Activated B cell treated with CpG ODN at 0.5 μM for 24 hours (primary cell): ENCODE measurements at regions not wholly inside any gene's neighbourhood (a gene's known extent, or its start where the extent isn't known, plus 50 kb on each side); places are given as distances from the start of the nearest gene placed in this dataset.

ENCODE experiments used
- ATAC-seq: fragments of 200-7000 bp; cut with Tn5 transposase; one replicate; pipeline ENCODE4 v1.10.0; 2021; ENCODE audit warnings: low read depth, mild to moderate bottlenecking, moderate library complexity
- CTCF ChIA-PET: fragments of 350-600 bp; sonication (Branson Sonifier 250); formaldehyde crosslinking; loops from one replicate; lab custom pipeline; 2021; ENCODE audit warnings: antibody characterized with exemption; lab: Charles Lee
- POLR2A ChIA-PET: fragments of 350-600 bp; sonication (Branson Sonifier 250); formaldehyde crosslinking; loops from one replicate; lab custom pipeline; 2021; ENCODE audit warnings: antibody characterized with exemption; lab: Charles Lee
- DNase-seq: peaks from one replicate; pipeline ENCODE4 v3.0.0; 2022
- H3K27ac Mint-ChIP-seq: one replicate; pipeline ENCODE4 v1.8.0; 2020; ENCODE audit warnings: mixed read lengths
- H3K27me3 Mint-ChIP-seq: one replicate; pipeline ENCODE4 v1.8.0; 2021; ENCODE audit warnings: mixed read lengths
- H3K36me3 Mint-ChIP-seq: one replicate; pipeline ENCODE4 v1.8.0; 2021; ENCODE audit warnings: low read depth, mixed read lengths
- H3K4me1 Mint-ChIP-seq: one replicate; pipeline ENCODE4 v1.8.0; 2021; ENCODE audit warnings: mixed read lengths
- H3K4me3 Mint-ChIP-seq: one replicate; pipeline ENCODE4 v1.8.0; 2020; ENCODE audit warnings: mild to moderate bottlenecking, mixed read lengths
- H3K9me3 Mint-ChIP-seq: one replicate; pipeline ENCODE4 v1.8.0; 2020; ENCODE audit warnings: mixed read lengths
- intact Hi-C: fragments of 100-400 bp; cut with micrococcal nuclease; formaldehyde crosslinking; loops from one replicate; pipeline ENCODE4 v1.15.1; 2024
- TF ChIP-seq, protein P1 (sequence below): fragments of 200-600 bp; IDR thresholded peaks from one replicate; pipeline ENCODE4 v1.8.0; 2022; ENCODE audit warnings: antibody characterized with exemption, mild to moderate bottlenecking

DNA sequence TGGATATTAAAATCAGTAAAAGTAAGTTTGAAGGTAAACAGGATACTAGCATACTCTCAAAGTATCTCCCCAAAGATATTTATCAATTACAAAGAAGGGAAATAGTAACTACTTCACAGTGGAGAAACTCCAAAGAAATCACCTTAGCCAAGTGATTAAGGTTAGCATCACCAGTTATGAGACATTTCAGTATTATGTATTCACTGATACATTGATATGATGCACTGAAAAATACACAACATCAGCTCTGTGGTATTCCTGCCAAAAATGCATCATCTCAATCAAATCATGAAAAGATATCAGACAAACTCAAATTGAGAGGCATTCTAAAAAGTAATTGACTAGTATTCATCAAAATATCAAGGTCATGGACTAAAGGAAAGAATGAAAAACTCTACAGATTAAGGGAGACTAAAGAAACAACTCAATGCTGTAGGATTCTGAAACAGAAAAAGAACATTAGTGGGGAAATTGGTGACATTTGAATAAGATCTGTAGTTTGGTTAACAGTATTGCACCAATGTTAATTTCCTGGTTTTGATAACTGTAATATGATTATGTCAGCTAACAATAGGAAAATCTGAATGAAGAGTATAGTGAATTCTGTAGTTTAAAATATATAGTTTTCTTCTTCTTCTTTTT lies 215.4 kb downstream of the UACA start:
- POLR2A ChIA-PET, result no interaction called here
- intact Hi-C loops, result no loop called here

DNA sequence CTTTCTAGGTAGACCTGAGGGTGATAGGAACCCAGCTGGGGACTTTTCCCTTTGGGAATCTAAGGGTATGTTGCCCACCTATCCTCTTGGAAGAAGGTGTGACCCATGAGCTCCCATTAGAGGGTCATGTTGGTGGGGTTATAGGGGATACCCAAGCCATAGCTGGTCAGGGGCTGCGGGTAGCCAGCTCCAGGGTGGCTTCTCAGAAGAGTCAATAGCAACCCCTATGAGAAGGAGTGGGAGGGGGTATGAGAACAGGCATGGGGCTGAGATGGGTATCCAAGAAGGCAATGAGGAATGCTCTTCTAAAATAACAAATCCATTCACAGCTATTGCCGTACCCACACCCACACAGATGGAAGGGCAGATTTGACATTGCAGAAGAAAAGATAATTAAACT lies 217.8 kb downstream of the UACA start:
- Mint-ChIP-seq H3K4me1 (no peaks in the 10 kb centered on the region), H3K9me3 (no peaks in the 10 kb centered on the region), H3K27me3 (peaks cover 6% of the 10 kb centered on the region), H3K4me3 (no peak overlapping the region), H3K27ac (no peak overlapping the region), H3K36me3 (no peaks in the 10 kb centered on the region)
- ATAC-seq (no peak), DNase-seq (no peak)
- intact Hi-C loops, result no loop called here
- TF ChIP-seq, protein P1, sequence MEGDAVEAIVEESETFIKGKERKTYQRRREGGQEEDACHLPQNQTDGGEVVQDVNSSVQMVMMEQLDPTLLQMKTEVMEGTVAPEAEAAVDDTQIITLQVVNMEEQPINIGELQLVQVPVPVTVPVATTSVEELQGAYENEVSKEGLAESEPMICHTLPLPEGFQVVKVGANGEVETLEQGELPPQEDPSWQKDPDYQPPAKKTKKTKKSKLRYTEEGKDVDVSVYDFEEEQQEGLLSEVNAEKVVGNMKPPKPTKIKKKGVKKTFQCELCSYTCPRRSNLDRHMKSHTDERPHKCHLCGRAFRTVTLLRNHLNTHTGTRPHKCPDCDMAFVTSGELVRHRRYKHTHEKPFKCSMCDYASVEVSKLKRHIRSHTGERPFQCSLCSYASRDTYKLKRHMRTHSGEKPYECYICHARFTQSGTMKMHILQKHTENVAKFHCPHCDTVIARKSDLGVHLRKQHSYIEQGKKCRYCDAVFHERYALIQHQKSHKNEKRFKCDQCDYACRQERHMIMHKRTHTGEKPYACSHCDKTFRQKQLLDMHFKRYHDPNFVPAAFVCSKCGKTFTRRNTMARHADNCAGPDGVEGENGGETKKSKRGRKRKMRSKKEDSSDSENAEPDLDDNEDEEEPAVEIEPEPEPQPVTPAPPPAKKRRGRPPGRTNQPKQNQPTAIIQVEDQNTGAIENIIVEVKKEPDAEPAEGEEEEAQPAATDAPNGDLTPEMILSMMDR, result no peak
- ChIA-PET POLR2A (no interaction called here), CTCF (no interaction called here)

More for the DNA sequence above, 215.4 kb downstream of the UACA start:
- Mint-ChIP-seq H3K27ac (no peak overlapping the region), H3K27me3 (no peaks in the 10 kb centered on the region), H3K36me3 (no peaks in the 10 kb centered on the region), H3K9me3 (no peaks in the 10 kb centered on the region), H3K4me3 (no peak overlapping the region), H3K4me1 (no peaks in the 10 kb centered on the region)
- no peak for DNase-seq
- CTCF ChIA-PET, result no interaction called here
- TF ChIP-seq, protein P1, result no peak
- no peak for ATAC-seq

DNA sequence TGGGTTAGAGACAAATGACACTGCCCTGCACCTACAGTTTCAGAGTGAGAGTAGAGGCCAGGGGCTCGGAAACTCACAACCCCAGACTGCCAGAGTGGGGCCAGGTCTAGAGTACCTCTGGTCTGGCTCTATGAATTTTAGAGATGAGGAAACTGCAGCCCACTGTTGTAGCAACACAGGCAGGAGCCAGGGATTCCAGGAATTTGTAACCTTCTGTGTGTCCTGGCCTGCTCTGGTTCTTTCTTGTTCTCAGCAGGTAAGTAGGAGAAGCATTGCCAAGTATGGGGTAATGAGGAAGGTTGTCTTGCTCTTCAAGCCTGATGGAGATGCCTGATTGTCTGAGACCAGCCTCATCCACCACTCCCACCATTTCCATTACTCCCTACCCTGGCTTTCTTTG lies 221.8 kb downstream of the UACA start:
- H3K4me3 Mint-ChIP-seq, result no peak overlapping the region
- intact Hi-C loops, result no loop called here
- TF ChIP-seq, protein P1, result no peak
- H3K27ac Mint-ChIP-seq, result no peak overlapping the region
- no peaks in the 10 kb centered on the region for H3K9me3 Mint-ChIP-seq
- ChIA-PET POLR2A (no interaction called here), CTCF (interaction anchor here (0.7 kb wide), 1 partner anchor 181 kb away, joined by 3 read pairs; no protein-coding TSS in a partner anchor)
- no peaks in the 10 kb centered on the region for H3K4me1 Mint-ChIP-seq
- H3K27me3 Mint-ChIP-seq, result peaks cover 19% of the 10 kb centered on the region
- DNase-seq (no peak), ATAC-seq (no peak)
- H3K36me3 Mint-ChIP-seq, result no peaks in the 10 kb centered on the region

DNA sequence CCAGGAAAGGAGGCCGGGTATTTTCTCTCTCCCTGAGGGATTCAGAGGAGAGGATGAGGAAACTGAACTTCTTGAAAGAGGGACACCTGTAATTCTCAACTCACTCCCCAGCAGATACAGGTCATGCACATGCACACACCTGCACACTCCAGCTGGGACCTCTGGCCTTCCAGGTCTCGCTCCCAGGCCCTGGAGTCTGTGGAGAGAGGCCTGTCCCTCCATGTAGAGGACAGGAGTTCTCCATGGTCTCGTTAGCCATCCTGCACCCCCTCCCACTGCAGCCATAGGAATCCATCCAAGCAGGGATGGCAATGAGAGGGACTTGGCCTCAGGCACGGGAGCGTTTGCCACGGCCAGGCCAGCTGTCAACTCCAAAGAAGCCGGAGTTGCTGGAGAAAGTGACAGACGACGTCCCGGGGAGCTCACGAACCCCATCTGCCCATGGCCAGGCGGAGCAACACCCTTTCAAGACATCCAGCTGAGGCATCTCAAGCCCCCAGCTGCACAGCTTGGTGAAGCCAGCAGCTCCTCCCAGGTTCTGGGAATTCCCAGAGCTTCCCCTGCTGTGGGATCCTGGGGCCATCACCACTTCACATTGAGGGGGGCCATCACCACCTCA lies 223.3 kb downstream of the UACA start:
- no peak for DNase-seq
- no peak overlapping the region for H3K27ac Mint-ChIP-seq
- POLR2A ChIA-PET, result no interaction called here
- CTCF ChIA-PET, result no interaction called here
- H3K36me3 Mint-ChIP-seq, result no peaks in the 10 kb centered on the region
- H3K9me3 Mint-ChIP-seq, result no peaks in the 10 kb centered on the region
- H3K4me3 Mint-ChIP-seq, result no peak overlapping the region
- H3K27me3 Mint-ChIP-seq, result peaks cover 19% of the 10 kb centered on the region
- intact Hi-C loops, result no loop called here
- H3K4me1 Mint-ChIP-seq, result peaks cover 12% of the 10 kb centered on the region
- TF ChIP-seq, protein P1, result no peak
- ATAC-seq, result no peak

DNA sequence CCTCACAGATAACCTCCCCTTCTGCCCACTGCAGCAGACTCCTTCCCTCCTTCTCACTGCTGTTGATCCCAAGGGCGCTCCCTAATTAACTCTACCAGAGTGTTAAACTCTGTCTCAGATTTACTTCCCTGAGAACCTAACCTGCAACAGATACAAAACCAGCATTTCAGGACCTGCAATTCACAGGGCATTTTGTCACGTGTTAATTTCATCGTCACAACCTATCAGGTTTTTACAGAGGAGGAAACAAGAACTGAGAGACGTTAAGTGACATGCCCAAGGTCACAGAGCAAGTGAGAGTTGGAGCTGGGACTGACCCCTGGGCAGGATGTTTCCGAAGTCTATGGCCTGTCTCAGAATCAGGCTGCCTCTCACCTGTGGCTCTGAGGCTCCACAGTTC lies 223.9 kb downstream of the UACA start:
- H3K4me3 Mint-ChIP-seq, result no peak overlapping the region
- H3K4me1 Mint-ChIP-seq, result peaks cover 18% of the 10 kb centered on the region
- ATAC-seq (no peak), DNase-seq (no peak)
- H3K27ac Mint-ChIP-seq, result no peak overlapping the region
- CTCF ChIA-PET, result no interaction called here
- H3K27me3 Mint-ChIP-seq, result peaks cover 19% of the 10 kb centered on the region
- H3K36me3 Mint-ChIP-seq, result no peaks in the 10 kb centered on the region
- intact Hi-C loops, result no loop called here
- no peaks in the 10 kb centered on the region for H3K9me3 Mint-ChIP-seq
- POLR2A ChIA-PET, result no interaction called here
- TF ChIP-seq, protein P1, result no peak
